H1 (cell line): ENCODE measurements at regions not wholly inside any gene's neighbourhood (a gene's known extent, or its start where the extent isn't known, plus 50 kb on each side); places are given as distances from the start of the nearest gene placed in this dataset.

Experiments
- CTCF ChIA-PET: fragments of 300-600 bp; sonication (Branson Sonifier 250); formaldehyde crosslinking; loops from one replicate; lab custom pipeline; 2021; ENCODE audit not compliant: partially characterized antibody; lab: Charles Lee
- POLR2A ChIA-PET: fragments of 300-600 bp; sonication (Branson Sonifier 250); formaldehyde crosslinking; loops from one replicate; lab custom pipeline; 2021; ENCODE audit warnings: inconsistent platforms; ENCODE audit not compliant: partially characterized antibody; lab: Charles Lee
- DNase-seq, 2 experiments: peaks; one replicate each; pipeline versions ENCODE4 v3.0.0 to v3.0.0-alpha.2; 2010 to 2022; ENCODE audit warnings: low spot score in 2 of 2, low read depth in 1 of 2, mixed read lengths in 1 of 2
- FAIRE-seq: peaks from 2 replicates; lab custom pipeline; 2011; peaks lifted over from hg19 to GRCh38; lab: Jason Lieb, UNC
- H2AFZ ChIP-seq: 2 replicates; pipeline ENCODE4 v1.8.1; 2012; ENCODE audit warnings: low read length, inconsistent platforms
- H2AK5ac ChIP-seq: 2 replicates; pipeline ENCODE4 v1.6.1; 2013; ENCODE audit warnings: low read depth, low read length
- H2BK120ac ChIP-seq: replicated peaks from 2 replicates; pipeline ENCODE3; 2013; ENCODE audit warnings: low read depth, low read length, inconsistent platforms
- H2BK12ac ChIP-seq: 2 replicates; pipeline ENCODE4 v1.6.1; 2013; ENCODE audit warnings: low read depth, low read length
- H2BK15ac ChIP-seq: 2 replicates; pipeline ENCODE4 v1.6.1; 2013; ENCODE audit warnings: low read length
- H2BK20ac ChIP-seq: 2 replicates; pipeline ENCODE4 v1.6.1; 2013; ENCODE audit warnings: low read length
- H2BK5ac ChIP-seq: 2 replicates; pipeline ENCODE4 v1.6.1; 2013; ENCODE audit warnings: low read depth, low read length
- H3K14ac ChIP-seq: 2 replicates; pipeline ENCODE4 v1.6.1; 2013; ENCODE audit warnings: inconsistent platforms; ENCODE audit not compliant: insufficient read length
- H3K18ac ChIP-seq: 2 replicates; pipeline ENCODE4 v1.6.1; 2013; ENCODE audit warnings: low read length; ENCODE audit errors: extremely low read depth
- H3K23ac ChIP-seq: 2 replicates; pipeline ENCODE4 v1.6.1; 2013; ENCODE audit warnings: inconsistent platforms; ENCODE audit not compliant: insufficient read length
- H3K23me2 ChIP-seq: 2 replicates; pipeline ENCODE4 v1.6.1; 2013; ENCODE audit warnings: low read depth, low read length
- H3K27ac ChIP-seq: 2 replicates; pipeline ENCODE4 v1.6.1; 2011; ENCODE audit warnings: low read depth, low read length, inconsistent platforms
- H3K27me3 ChIP-seq, 4 experiments: replicated peaks in 1 of 4; 1 replicate in 1 of 4; 2 replicates in 3 of 4; pipeline versions ENCODE4 v1.6.1 to v1.8.1; 2011 to 2013; ENCODE audit warnings: low read length in 3 of 4, mild to moderate bottlenecking in 3 of 4, inconsistent platforms in 2 of 4, mixed read lengths in 2 of 4, moderate library complexity in 1 of 4; ENCODE audit not compliant: control insufficient read depth in 3 of 4, insufficient read depth in 3 of 4; ENCODE audit errors: extremely low read depth in 1 of 4
- H3K36me3 ChIP-seq, 4 experiments: 2 replicates each; pipeline versions ENCODE4 v1.6.1 to v1.8.1; 2011 to 2013; ENCODE audit warnings: mild to moderate bottlenecking in 4 of 4, low read length in 3 of 4, moderate library complexity in 2 of 4, control low read depth in 1 of 4, inconsistent platforms in 1 of 4; ENCODE audit not compliant: insufficient read depth in 4 of 4, control insufficient read depth in 2 of 4
- H3K4ac ChIP-seq: replicated peaks from 2 replicates; pipeline ENCODE3; 2013; ENCODE audit warnings: low read length, low read depth, mixed read lengths, inconsistent platforms; ENCODE audit not compliant: insufficient read length
- H3K4me1 ChIP-seq, 4 experiments: replicated peaks in 1 of 4; 1 replicate in 1 of 4; 2 replicates in 3 of 4; pipeline versions ENCODE4 v1.6.1 to v1.8.1; 2011 to 2013; ENCODE audit warnings: low read length in 3 of 4, inconsistent platforms in 2 of 4, mixed read lengths in 1 of 4; ENCODE audit not compliant: insufficient read depth in 4 of 4, control insufficient read depth in 3 of 4
- H3K4me2 ChIP-seq, 2 experiments: 2 replicates each; pipeline versions ENCODE4 v1.6.1 to v1.8.1; 2011 to 2013; ENCODE audit warnings: low read depth in 2 of 2, low read length in 2 of 2, control low read depth in 1 of 2, inconsistent platforms in 1 of 2, mild to moderate bottlenecking in 1 of 2; ENCODE audit not compliant: insufficient read depth in 1 of 2
- H3K4me3 ChIP-seq, 4 experiments: fragments of 200-600, 300-600 bp in 1 of 4; sonication (generic), shearing (Covaris generic), sonication (Bioruptor Twin) in 1 of 4; 2 replicates each; pipeline versions ENCODE4 v1.5.1 to v1.8.1; 2011 to 2016; ENCODE audit warnings: low read length in 4 of 4, low read depth in 3 of 4, control low read depth in 2 of 4, inconsistent platforms in 2 of 4, mild to moderate bottlenecking in 2 of 4, mixed read lengths in 1 of 4, moderate library complexity in 1 of 4; ENCODE audit not compliant: insufficient read depth in 2 of 4; ENCODE audit errors: extremely low read depth in 1 of 4
- H3K56ac ChIP-seq: replicated peaks from 2 replicates; pipeline ENCODE3; 2013; ENCODE audit warnings: low read depth, mild to moderate bottlenecking, mixed read lengths, low read length, inconsistent platforms; ENCODE audit not compliant: insufficient read length
- H3K79me1 ChIP-seq: 2 replicates; pipeline ENCODE4 v1.6.1; 2013; ENCODE audit warnings: low read depth, low read length, control low read depth
- H3K79me2 ChIP-seq, 2 experiments: 2 replicates each; pipeline versions ENCODE4 v1.6.1 to v1.8.1; 2012 to 2013; ENCODE audit warnings: low read length in 2 of 2, mild to moderate bottlenecking in 2 of 2, inconsistent platforms in 1 of 2; ENCODE audit not compliant: insufficient read depth in 2 of 2, control insufficient read depth in 1 of 2
- H3K9ac ChIP-seq, 4 experiments: replicated peaks in 1 of 4; 1 replicate in 1 of 4; 2 replicates in 3 of 4; pipeline versions ENCODE4 v1.6.1 to v1.8.1; 2011 to 2013; ENCODE audit warnings: low read depth in 3 of 4, low read length in 3 of 4, control low read depth in 2 of 4, mild to moderate bottlenecking in 2 of 4, moderate library complexity in 2 of 4, inconsistent platforms in 1 of 4; ENCODE audit errors: extremely low read depth in 1 of 4
- H3K9me3 ChIP-seq, 2 experiments: 2 replicates each; pipeline versions ENCODE4 v1.6.1 to v1.8.1; 2012 to 2013; ENCODE audit warnings: mild to moderate bottlenecking in 2 of 2, moderate library complexity in 2 of 2, control low read depth in 1 of 2, inconsistent platforms in 1 of 2, low read depth in 1 of 2, low read length in 1 of 2, mixed read lengths in 1 of 2; ENCODE audit not compliant: insufficient read depth in 2 of 2
- H4K20me1 ChIP-seq, 2 experiments: replicated peaks in 1 of 2; 2 replicates each; pipeline versions ENCODE3 to v1.8.1; 2011 to 2013; ENCODE audit warnings: inconsistent platforms in 2 of 2, low read length in 2 of 2, mild to moderate bottlenecking in 1 of 2; ENCODE audit not compliant: insufficient read depth in 2 of 2, control insufficient read depth in 1 of 2
- H4K5ac ChIP-seq: 2 replicates; pipeline ENCODE4 v1.6.1; 2013; ENCODE audit warnings: low read length, low read depth, mixed read lengths, inconsistent platforms; ENCODE audit not compliant: insufficient read length
- H4K8ac ChIP-seq: 2 replicates; pipeline ENCODE4 v1.8.0; 2013; ENCODE audit warnings: mild to moderate bottlenecking, moderate library complexity, low read length, inconsistent platforms; ENCODE audit not compliant: insufficient read depth; ENCODE audit errors: extremely low read depth
- H4K91ac ChIP-seq: replicated peaks from 2 replicates; pipeline ENCODE3; 2013; ENCODE audit warnings: low read length, mixed read lengths, inconsistent platforms; ENCODE audit not compliant: insufficient read length
- CTBP2 ChIP-seq: IDR thresholded peaks from 2 replicates; pipeline ENCODE4 v1.7.0; 2011; ENCODE audit warnings: borderline replicate concordance, mild to moderate bottlenecking, moderate library complexity, mixed read lengths, low read length; ENCODE audit not compliant: insufficient read depth, insufficient read length
- NRF1 ChIP-seq: IDR thresholded peaks from 2 replicates; pipeline ENCODE4 v1.6.1; 2011; ENCODE audit warnings: mild to moderate bottlenecking, low read depth, low read length, improper control_type of control experiment
- POLR2A ChIP-seq, 2 experiments: IDR thresholded peaks; 1 replicate in 1 of 2; 2 replicates in 1 of 2; pipeline ENCODE4 v1.6.1; 2011; ENCODE audit warnings: low read depth in 2 of 2, low read length in 2 of 2, mild to moderate bottlenecking in 2 of 2; ENCODE audit errors: control extremely low read depth in 1 of 2
- TAF1 ChIP-seq: IDR thresholded peaks from 2 replicates; pipeline ENCODE4 v1.6.1; 2011; ENCODE audit warnings: mild to moderate bottlenecking, low read depth, low read length
- TAF7 ChIP-seq: optimal IDR thresholded peaks from 2 replicates; pipeline ENCODE3; 2011; ENCODE audit warnings: low read depth, mild to moderate bottlenecking, inconsistent platforms, low read length, moderate library complexity, borderline replicate concordance
- WGBS, 2 experiments: shearing (Covaris generic) in 1 of 2; methylation state at CpG; one replicate each; pipeline versions ENCODE4 v1.1.6 to v1.1.7; 2013 to 2015; ENCODE audit warnings: low lambda C conversion rate in 2 of 2, mixed read lengths in 2 of 2, inconsistent platforms in 1 of 2, low coverage in 1 of 2, missing lambda C conversion rate in 1 of 2; ENCODE audit not compliant: insufficient replicate concordance in 2 of 2, insufficient coverage in 1 of 2, insufficient read length in 1 of 2; ENCODE audit errors: extremely low coverage in 1 of 2, missing lambda C conversion rate in 1 of 2; 5-methylcytosine and 5-hydroxymethylcytosine counted together
- TF ChIP-seq, protein P1 (sequence below): IDR thresholded peaks from 2 replicates; pipeline ENCODE4 v1.6.1; 2012; ENCODE audit warnings: low read length, inconsistent platforms
- TF ChIP-seq, protein P2 (sequence below), 3 experiments: IDR thresholded peaks; 1 replicate in 2 of 3; 2 replicates in 1 of 3; pipeline versions ENCODE4 v1.5.1 to v1.6.1; 2011; ENCODE audit warnings: low read length in 3 of 3, mild to moderate bottlenecking in 3 of 3, inconsistent platforms in 2 of 3, low read depth in 1 of 3, moderate library complexity in 1 of 3; ENCODE audit not compliant: insufficient read depth in 1 of 3; ENCODE audit errors: control extremely low read depth in 1 of 3

DNA sequence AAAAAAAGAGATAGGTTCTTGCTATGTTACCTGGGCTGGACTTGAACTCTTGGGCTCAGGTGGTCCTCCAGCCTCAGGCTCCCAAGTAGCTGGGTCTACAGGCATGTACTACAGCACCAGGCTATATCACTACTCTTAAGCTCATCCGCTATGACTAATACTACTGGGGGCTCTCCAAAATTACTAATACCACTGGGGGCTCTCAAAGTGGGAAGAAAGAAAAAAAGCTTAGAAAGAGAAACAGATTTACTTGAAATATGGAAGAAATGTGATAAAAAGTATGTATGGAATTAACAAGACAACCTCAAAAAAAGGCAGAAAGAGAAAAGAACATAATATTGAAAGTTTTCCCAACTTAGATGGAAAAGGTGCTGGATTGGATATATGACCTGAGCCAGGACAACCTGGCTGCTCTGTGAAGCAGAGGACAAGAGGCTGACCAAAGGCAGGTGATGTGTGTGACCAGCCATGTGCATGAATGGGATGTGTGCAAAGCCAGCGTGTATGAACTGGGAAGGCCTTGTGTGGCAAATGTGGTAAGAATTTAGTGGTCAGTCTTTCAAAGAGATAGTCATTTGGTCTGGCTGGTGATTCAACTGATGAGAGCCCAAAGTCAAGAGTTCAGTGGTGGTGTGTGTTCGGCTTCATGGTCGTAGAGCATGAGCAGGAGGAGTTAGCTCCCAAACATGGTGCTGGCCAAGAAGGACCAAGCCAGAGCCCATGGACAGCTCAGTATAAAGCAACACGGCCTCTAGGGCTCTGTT, 232.4 kb upstream of the KLF14 start:
- no peaks in the 10 kb centered on the region for H3K23me2 ChIP-seq

More for the DNA sequence above, 232.4 kb upstream of the KLF14 start:
- no peak overlapping the region; the same call in 1 of the 2 replicates for H2AK5ac ChIP-seq
- H2BK15ac ChIP-seq = no peak overlapping the region
- no peak overlapping the region for H3K18ac ChIP-seq
- no peaks in the 10 kb centered on the region for H3K9me3 ChIP-seq
- no peaks in the 10 kb centered on the region for H3K79me2 ChIP-seq
- H2BK20ac ChIP-seq = no peak overlapping the region
- H3K36me3 ChIP-seq = no peaks in the 10 kb centered on the region; a peak in 1 of 8 replicates
- H3K27me3 ChIP-seq = no peaks in the 10 kb centered on the region
- H3K56ac ChIP-seq = no peak overlapping the region
- H3K4me2 ChIP-seq = no peak overlapping the region
- H3K4ac ChIP-seq = no peak overlapping the region
- DNase-seq = no peak
- no peaks in the 10 kb centered on the region for H3K79me1 ChIP-seq
- no peak overlapping the region for H4K91ac ChIP-seq
- WGBS, 2 experiments = 91% methylated on average over 5 of the region's 5 CpGs; no CpG with 5 or more reads in 1 of the 2 experiments
- no peak overlapping the region for H3K23ac ChIP-seq
- TF ChIP-seq CTBP2 (no peak), TAF7 (no peak), NRF1 (no peak), TAF1 (no peak), POLR2A (IDR thresholded peaks at IDR 0.05; ENCODE audit: control extremely low read depth in 1 of 2, low read depth in 2 of 2, low read length in 2 of 2) (no peak)
- TF ChIP-seq, protein P1, sequence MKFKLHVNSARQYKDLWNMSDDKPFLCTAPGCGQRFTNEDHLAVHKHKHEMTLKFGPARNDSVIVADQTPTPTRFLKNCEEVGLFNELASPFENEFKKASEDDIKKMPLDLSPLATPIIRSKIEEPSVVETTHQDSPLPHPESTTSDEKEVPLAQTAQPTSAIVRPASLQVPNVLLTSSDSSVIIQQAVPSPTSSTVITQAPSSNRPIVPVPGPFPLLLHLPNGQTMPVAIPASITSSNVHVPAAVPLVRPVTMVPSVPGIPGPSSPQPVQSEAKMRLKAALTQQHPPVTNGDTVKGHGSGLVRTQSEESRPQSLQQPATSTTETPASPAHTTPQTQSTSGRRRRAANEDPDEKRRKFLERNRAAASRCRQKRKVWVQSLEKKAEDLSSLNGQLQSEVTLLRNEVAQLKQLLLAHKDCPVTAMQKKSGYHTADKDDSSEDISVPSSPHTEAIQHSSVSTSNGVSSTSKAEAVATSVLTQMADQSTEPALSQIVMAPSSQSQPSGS = no peak
- TF ChIP-seq, protein P2, sequence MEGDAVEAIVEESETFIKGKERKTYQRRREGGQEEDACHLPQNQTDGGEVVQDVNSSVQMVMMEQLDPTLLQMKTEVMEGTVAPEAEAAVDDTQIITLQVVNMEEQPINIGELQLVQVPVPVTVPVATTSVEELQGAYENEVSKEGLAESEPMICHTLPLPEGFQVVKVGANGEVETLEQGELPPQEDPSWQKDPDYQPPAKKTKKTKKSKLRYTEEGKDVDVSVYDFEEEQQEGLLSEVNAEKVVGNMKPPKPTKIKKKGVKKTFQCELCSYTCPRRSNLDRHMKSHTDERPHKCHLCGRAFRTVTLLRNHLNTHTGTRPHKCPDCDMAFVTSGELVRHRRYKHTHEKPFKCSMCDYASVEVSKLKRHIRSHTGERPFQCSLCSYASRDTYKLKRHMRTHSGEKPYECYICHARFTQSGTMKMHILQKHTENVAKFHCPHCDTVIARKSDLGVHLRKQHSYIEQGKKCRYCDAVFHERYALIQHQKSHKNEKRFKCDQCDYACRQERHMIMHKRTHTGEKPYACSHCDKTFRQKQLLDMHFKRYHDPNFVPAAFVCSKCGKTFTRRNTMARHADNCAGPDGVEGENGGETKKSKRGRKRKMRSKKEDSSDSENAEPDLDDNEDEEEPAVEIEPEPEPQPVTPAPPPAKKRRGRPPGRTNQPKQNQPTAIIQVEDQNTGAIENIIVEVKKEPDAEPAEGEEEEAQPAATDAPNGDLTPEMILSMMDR (IDR thresholded peaks at IDR 0.05; ENCODE audit: control extremely low read depth in 1 of 3, insufficient read depth in 1 of 3, low read depth in 1 of 3, low read length in 3 of 3) = no peak
- no peak overlapping the region for H2BK120ac ChIP-seq
- no peak overlapping the region for H3K27ac ChIP-seq
- no peak overlapping the region for H4K5ac ChIP-seq
- no peak overlapping the region for H4K8ac ChIP-seq
- no peak overlapping the region for H2BK5ac ChIP-seq
- H3K9ac ChIP-seq = no peak overlapping the region
- no peak overlapping the region for H3K4me3 ChIP-seq
- ChIA-PET POLR2A (interaction anchor here (1.4 kb wide), 1 partner anchor 56 kb away, joined by 5 read pairs; no protein-coding TSS in a partner anchor), CTCF (interaction anchor here (0.9 to 1.9 kb wide), 3 partner anchors 16 to 71 kb away, joined by 3 to 11 read pairs (median 3); no protein-coding TSS in a partner anchor)
- no peaks in the 10 kb centered on the region for H4K20me1 ChIP-seq
- no peak overlapping the region for H2AFZ ChIP-seq
- FAIRE-seq = no peak
- H3K14ac ChIP-seq = no peak overlapping the region
- H2BK12ac ChIP-seq = no peak overlapping the region
- H3K4me1 ChIP-seq = peaks cover 0 to 4% (median 0%) of the 10 kb centered on the region in 4 experiments; a peak in 1 of 7 replicates
